HG03469 (cell line): ENCODE measurements at regions not wholly inside any gene's neighbourhood (a gene's known extent, or its start where the extent isn't known, plus 50 kb on each side); places are given as distances from the start of the nearest gene placed in this dataset.
"Not testable (repeated sequence)": the region's sequence is repeated elsewhere in the genome, so short reads cannot be mapped to it uniquely, and the experiment has no call there.

Experiments used
- ATAC-seq: cut with Tn5 transposase; IDR thresholded peaks from one replicate; pipeline ENCODE4 v1.9.1; 2021; ENCODE audit warnings: mild to moderate bottlenecking, moderate library complexity, moderate number of reproducible peaks; ENCODE audit not compliant: unreplicated experiment

DNA sequence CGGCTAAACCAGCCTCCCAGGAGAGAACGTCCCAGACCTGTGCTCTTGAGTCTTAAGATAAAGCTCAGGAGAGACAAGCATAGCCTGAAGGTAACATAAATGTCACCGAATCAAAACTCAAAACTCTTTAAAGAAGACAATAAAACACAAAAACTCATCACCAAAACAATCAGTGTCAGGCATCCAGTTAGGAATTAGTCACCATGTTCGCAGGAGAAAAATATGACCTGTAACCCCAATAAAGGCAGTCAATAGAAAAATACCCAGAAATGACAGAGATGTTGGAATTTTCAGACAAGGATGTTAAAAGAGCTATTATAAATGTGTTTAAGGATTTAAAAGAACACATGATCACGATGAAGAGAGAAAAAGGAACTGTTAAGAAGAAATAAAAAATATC, 352.4 kb downstream of the BRD1 start:
- no peak for ATAC-seq

- ATAC-seq: no peak
Measured at GRCh38 chr22:49473286-49473685, 354.4 kb downstream of the BRD1 start.

- no peak for ATAC-seq
Measured at GRCh38 chr22:49470741-49471503, 356.8 kb downstream of the BRD1 start.

- ATAC-seq: no peak
Measured at GRCh38 chr22:49469896-49470740, 357.6 kb downstream of the BRD1 start.

GRCh38 chr22:49468487-49469198, 359.0 kb downstream of the BRD1 start:
- no peak for ATAC-seq

DNA sequence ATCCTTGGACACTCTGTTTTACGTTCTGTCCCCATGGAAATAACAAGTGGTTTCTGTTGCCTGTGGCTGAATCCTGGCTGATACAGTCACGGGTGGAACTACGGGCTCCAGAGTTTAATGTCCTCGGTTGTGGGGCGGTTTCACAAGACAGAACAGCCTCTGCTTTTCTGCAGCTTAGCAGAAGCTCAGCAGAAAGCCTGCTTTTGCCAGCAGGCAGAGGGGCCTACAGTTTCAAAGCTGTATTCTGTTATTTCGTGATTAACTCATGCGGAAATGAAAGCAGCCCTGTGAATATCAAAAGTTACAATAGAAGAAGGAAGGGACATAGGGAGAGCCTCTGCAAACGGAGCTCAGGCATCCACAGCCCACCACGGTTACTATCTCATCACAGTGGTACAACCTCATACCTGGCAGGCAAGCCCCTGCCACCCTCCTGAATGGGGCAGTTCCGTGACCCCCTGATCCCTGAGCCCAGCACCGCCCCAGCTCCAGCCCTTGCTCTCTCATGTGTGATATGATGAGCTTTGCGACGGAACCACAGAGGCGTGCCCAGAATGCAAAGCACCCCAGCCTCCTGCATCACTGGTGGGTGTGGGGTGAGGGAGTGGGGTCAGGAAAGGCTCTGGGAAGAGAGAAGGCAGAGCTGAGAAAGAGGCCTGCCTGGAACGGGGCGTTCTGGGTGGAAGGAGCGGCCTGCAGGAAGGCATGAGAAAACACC, 360.6 kb downstream of the BRD1 start:
- ATAC-seq: no peak

DNA sequence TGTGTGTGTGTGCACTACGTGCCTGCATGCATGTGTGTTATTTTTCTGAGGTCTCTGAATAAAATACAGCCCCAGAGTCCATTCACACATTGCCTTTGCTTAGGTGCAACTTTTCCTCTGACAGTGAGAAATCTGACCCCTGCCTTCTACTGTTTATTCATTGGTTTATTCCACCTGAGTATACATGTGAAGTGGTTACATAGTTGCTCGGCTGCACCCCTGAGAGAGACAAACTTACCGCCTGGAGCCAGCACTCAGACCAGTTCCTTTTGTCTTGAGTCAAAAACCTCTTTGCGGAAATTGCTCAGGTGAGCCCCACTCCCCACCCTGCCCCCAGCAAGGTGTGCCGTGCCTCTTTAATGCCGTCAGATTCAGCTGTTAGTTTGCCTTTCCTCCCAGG, 363.6 kb downstream of the BRD1 start:
- no peak for ATAC-seq

DNA sequence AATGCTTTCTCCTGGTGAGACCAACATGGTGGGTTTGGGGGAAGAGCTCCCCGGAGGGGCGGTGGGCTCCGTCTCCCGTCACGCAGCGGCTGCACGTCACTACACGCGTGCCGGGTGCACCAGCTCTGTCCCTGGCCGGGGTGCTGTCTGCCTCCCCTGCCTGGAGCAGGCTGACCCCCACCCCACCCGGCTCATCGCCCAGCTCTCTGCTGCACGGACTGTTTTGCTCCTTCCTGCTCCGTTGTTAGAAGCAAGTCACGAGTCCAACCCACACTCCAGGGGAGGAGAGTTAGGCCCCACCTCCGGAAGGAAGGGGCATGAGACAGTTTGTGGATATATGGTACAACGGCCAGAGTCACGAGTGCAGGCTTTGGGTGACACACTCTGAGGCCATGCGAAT, 364.9 kb downstream of the BRD1 start:
- no peak for ATAC-seq

GRCh38 chr22:49462291-49462690, 365.4 kb downstream of the BRD1 start:
- ATAC-seq: no peak

- ATAC-seq: no peak
Measured at GRCh38 chr22:49461674-49462073, 366.0 kb downstream of the BRD1 start.

GRCh38 chr22:49460592-49461281, 366.9 kb downstream of the BRD1 start:
- ATAC-seq: no peak

- ATAC-seq: no peak
Measured at GRCh38 chr22:49460091-49460490, 367.6 kb downstream of the BRD1 start.

DNA sequence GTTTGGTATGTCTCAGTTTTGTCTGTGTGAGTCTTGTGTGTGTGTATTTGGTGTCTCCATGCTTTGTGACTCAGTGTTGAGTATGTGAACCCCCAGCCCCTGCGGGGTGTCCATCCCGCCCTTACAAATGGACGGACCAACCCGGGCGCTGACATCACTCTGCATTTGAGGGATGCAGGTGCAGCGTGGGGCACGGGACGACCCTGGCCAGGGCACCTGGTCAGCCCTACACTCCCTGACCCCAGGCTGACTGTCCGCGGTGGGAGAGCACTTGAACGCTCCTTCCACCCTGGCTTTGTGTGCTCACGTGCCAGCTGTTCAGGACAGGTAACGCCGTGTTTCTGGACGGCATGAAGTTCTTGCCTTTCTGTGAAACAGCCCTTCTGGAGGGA, 369.0 kb downstream of the BRD1 start:
- no peak for ATAC-seq

DNA sequence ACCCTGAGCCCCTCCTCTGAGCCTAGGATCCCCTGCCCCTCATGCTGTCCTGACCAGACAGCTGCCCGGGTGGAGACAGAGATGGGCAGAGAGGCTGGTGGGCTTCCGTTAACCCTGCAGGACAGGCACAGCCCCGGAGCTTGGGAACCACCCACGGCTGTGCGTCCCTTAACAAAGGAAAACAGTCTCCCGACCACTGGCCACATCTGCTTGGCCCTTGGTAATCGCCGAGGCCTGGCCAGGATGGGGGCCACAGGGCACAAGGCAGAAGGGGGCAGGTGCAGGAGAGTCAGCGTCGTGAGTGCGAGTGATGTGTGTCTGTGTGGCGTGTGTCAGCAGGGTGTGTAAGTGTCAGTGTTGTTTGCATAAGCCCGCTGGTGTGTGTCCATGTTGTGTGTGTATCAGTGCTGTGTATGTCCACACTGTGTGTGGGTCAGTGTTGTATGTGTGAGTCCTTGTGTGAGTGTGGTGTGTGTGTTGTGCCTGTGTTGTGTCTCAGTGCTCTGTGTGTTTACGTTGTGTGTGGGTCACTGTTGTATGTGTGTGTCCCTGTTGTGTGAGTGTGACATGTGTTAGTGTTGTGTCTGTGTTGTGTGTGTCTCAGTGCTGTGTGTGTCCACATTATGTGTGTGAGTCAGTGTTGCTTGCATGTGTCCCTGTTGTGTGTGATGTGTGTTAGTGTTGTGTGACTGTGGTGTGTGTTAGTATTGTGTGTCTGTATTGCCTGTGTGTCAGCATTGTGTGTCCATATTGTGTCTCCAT, 369.5 kb downstream of the BRD1 start:
- ATAC-seq: no peak

GRCh38 chr22:49457146-49457545, 370.5 kb downstream of the BRD1 start:
- ATAC-seq: no peak

DNA sequence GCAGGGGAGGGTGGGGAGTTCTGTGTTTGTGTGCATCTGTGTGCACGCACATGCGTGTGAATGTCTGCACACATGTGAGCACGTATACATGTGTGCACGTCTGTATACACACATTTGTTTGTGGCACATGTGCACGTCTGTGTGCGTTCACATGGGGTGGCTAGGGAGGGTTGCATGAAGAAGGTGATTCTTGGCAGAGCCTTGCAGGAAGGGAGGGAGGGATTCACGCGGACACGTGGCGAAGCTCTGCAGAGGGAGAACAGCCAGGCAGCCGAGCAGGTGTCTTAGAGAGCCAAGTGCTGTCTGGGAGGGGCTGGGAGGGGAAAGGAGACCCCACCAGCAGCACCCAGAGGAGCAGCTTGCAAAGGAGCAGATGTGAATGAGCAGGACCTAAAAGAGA, 372.1 kb downstream of the BRD1 start:
- ATAC-seq: no peak

- no peak for ATAC-seq
Measured at GRCh38 chr22:49454726-49455125, 372.9 kb downstream of the BRD1 start.

DNA sequence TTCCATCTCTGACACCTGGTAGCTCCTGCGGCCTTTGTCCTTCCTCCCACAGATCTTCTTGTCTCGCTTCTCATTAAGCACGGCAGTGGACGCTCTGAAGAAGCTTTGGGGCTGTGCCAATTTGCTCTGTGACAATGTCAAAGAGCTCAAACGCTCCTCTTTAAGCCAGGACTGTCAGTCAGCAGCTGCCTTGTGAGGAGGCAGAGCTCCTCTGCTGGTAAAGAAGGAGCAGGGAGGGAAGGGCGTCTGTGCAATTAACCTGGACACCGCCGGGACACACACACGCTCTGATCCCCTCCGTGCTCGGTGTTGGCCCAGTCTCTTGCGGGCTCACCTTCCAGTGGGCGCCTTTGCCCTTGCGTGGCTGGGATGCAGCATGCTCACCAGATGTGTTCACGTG, 373.9 kb downstream of the BRD1 start:
- ATAC-seq: no peak

GRCh38 chr22:49453019-49453418, 374.7 kb downstream of the BRD1 start:
- not testable (repeated sequence) for ATAC-seq
